Mammary epithelial cell (primary cell): ENCODE measurements at regions not wholly inside any gene's neighbourhood (a gene's known extent, or its start where the extent isn't known, plus 50 kb on each side); places are given as distances from the start of the nearest gene placed in this dataset.

ENCODE experiments used
- CTCF ChIP-seq, 2 donors: IDR thresholded peaks in 1 of 2; conservative IDR thresholded peaks in 1 of 2; 2 replicates each; pipeline ENCODE4 v1.5.1; 2011 to 2012; ENCODE audit warnings: inconsistent platforms in 2 of 2, low read length in 2 of 2, mild to moderate bottlenecking in 2 of 2, control low read depth in 1 of 2, low read depth in 1 of 2; ENCODE audit not compliant: insufficient read depth in 1 of 2; ENCODE audit errors: extremely low read depth in 1 of 2
- EZH2 ChIP-seq: IDR thresholded peaks from 2 replicates; pipeline ENCODE4 v1.6.1; 2012; ENCODE audit warnings: low read length, inconsistent platforms, borderline replicate concordance

DNA sequence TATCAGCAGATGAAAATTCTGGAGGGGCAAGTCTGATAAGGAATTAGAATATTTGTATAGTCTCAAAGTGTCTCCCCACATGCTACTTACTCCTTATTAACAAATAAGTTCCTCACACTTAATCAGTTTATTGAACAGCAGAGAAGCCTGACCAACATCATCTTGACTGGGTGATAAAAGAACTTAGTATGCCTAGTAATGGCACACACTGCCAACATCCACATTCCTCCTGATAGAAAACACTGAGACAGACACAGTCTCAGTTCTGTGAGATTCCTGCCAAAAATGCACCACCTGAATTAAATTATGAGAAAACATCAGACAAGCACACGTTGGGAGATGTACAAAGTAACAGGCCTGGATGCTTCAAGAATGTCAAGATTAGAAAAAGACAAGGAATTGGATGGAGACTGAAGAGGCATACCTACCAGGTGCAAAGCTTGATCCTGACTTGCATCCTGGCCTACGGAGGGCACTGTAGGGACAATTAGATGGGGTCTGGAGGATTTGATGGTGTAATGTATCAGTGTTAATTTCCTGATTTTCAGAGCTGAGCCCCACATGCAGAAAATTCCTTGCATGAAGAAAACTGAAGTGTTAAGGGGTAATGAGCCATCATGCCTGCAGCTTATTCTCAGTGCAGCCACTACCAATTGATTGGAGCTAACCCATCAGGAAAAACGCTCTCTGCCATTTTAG, 200.4 kb upstream of the SH3BP4 start:
- TF ChIP-seq CTCF (conservative IDR thresholded peaks at IDR 0.05 in 1 of 2, IDR thresholded peaks at IDR 0.05 in 1 of 2; ENCODE audit: extremely low read depth in 1 of 2, insufficient read depth in 1 of 2, low read depth in 1 of 2, low read length in 2 of 2) = peak in 1 of 2 donors; percentile 32
- no peak for TF ChIP-seq EZH2
